ENCODE measurements at regions not wholly inside any gene's neighbourhood (a gene's known extent, or its start where the extent isn't known, plus 50 kb on each side); places are given as distances from the start of the nearest gene placed in this dataset.

- no peak overlapping the region for H3K4me3 ChIP-seq (ENCODE audit: low read depth, low read length)
- no peak for TF ChIP-seq CTCF (IDR thresholded peaks at IDR 0.05; ENCODE audit: insufficient read depth, low read length)
- peak; percentile 45 for DNase-seq (ENCODE audit: low read depth)
Measured at GRCh38 chr1:193321242-193321840, 134.9 kb upstream of the B3GALT2 start.

DNA sequence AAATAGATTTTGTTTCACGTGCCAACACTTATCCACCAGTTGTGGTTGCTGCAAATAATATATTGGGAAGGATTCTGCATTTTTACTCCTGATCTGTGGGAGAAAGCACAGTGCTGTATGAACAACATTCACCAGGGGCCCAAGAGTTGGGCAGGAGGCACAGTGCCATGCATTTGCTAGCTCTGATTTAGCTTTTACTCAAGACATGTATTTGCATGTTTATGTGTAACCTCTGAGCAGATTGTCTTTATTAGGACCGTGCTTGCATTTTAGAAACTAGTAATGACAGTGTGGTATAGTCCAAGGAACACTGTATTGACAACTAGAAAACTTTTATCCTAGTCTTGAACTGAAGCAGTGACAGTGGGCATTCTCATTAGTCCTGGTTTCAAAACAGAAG is 133.9 kb upstream of the B3GALT2 start:
- TF ChIP-seq CTCF (IDR thresholded peaks at IDR 0.05; ENCODE audit: insufficient read depth, low read length) = no peak
- H3K4me3 ChIP-seq (ENCODE audit: low read depth, low read length) = no peak overlapping the region
- DNase-seq (ENCODE audit: low read depth) = no peak

DNA sequence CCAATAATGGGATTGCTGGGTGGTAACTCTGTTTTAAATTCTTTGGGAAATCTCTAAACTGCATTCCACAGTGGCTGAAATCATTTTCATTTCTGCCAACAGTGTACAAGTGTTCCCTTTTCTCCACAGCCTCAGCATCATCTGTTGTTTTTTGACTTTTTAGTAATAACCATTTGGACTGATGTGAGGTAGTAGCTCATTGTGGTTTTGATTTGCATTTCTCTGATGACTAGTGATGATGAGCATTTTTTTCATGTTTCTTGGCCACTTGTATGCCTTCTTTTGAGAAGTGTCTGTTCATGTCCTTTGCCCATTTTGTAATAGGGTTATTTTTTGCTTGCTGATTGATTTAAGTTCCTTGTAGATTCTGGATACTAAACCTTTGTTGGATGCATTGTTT is 131.9 kb upstream of the B3GALT2 start:
- H3K4me3 ChIP-seq (ENCODE audit: low read depth, low read length) = no peak overlapping the region
- TF ChIP-seq CTCF (IDR thresholded peaks at IDR 0.05; ENCODE audit: insufficient read depth, low read length) = no peak
- no peak for DNase-seq (ENCODE audit: low read depth)

DNA sequence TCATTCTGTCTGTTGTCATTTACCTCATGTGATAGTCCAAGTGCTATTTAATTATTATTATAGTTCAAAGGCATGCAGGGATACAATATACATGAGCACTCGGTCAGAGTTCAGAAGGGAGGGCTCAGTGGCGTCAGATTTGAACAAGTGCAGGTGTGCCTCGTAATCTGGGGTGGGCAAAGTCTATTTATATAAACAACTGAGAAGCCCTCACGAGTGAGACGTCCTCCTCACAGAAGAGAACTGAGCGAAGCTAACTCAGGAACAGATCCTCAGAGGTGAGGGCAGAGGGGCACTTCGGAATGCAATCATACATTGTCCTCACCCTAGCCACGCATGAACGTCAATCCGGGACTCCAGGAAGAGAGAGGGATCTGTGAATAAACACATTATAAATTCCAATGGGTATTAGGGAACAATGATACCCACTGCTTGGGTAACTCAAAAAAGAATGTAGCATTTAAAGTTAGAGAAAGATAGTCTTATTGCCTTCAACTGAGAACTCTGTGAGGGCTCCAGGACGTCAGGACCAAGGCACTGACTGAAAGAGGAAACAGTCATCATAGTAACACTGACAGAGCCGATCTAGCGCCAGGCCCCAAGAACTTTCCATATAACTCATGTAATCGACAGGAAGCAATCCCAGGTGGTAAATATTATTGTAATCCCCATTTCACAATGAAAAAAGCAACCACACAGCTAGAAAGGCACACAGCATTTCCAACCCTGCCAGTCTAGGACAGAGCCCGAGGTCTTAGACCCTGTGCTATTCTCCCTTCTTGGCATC is 127.1 kb upstream of the B3GALT2 start:
- no peak overlapping the region for H3K4me3 ChIP-seq (ENCODE audit: low read depth, low read length)
- no peak for TF ChIP-seq CTCF (IDR thresholded peaks at IDR 0.05; ENCODE audit: insufficient read depth, low read length)
- DNase-seq (ENCODE audit: low read depth) = no peak

DNA sequence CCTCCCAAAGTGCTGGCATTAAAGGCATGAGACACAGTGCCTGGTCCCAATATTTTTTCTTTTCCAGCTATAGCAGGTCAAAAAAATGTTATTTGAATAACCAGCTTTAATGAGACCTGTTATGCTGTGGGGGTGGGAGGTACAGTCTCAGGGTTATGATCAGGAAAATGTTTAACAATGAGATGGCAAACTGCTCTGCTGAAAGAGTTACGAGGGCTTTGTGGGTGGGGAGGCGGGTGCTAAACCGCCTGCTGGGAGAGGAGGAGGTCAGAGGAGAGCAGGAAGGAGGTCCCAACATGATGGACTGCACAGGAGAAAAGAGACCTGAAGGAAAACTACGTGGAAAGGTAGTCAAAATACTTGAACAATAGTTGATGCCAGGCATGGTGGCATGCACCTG is 126.0 kb upstream of the B3GALT2 start:
- DNase-seq (ENCODE audit: low read depth) = no peak
- no peak for TF ChIP-seq CTCF (IDR thresholded peaks at IDR 0.05; ENCODE audit: insufficient read depth, low read length)
- H3K4me3 ChIP-seq (ENCODE audit: low read depth, low read length) = no peak overlapping the region

DNA sequence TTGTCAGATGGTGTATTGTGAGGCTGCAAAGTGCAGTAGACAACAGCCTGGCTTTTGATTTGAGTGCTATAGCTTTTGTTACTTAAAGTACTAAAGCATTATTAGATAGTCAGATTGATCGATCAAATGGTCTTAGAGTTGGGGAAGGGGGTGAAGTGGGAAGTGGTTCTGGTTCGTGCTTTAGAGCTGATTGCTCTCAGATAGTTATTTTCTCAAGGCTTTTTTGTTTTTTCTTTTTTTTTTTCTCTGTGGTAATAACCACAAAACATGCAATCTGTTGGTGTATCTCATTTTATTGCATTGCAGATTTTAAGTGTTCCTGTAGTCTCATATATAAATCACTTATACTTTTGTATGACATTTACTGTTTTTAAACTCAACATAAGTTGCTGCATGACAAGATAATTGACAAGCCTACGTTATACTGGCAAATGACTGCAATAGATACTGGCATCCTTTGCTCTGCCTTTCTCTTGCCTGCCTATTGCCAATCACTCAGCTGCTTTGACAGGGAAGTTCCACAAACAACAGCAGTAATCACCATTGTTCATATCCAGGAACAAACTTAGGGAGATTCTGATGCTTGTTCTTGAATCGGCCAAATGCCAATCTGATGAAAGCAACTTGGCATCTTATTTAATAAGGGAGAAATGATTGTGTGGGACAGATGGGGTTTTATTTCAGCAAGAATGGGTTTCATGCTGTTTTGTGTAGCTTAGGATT is 125.0 kb upstream of the B3GALT2 start:
- no peak overlapping the region for H3K4me3 ChIP-seq (ENCODE audit: low read depth, low read length)
- TF ChIP-seq CTCF (IDR thresholded peaks at IDR 0.05; ENCODE audit: insufficient read depth, low read length) = no peak
- no peak for DNase-seq (ENCODE audit: low read depth)
